Karpas-422 (cell line): ENCODE measurements at regions not wholly inside any gene's neighbourhood (a gene's known extent, or its start where the extent isn't known, plus 50 kb on each side); places are given as distances from the start of the nearest gene placed in this dataset.

ENCODE experiments used
- DNase-seq: peaks from one replicate; pipeline ENCODE4 v3.0.0-alpha.2; 2015
- H2AFZ ChIP-seq: fragments of 200-600 bp; sonication (generic); 2 replicates; pipeline ENCODE4 v1.6.1; 2014; ENCODE audit warnings: antibody characterized with exemption, low read length, mixed read lengths
- H3K27ac ChIP-seq: fragments of 200-600 bp; sonication (generic); 2 replicates; pipeline ENCODE4 v1.5.1; 2014; ENCODE audit warnings: mild to moderate bottlenecking, low read length, moderate library complexity
- H3K27me3 ChIP-seq: fragments of 200-600 bp; sonication (generic); 2 replicates; pipeline ENCODE4 v1.6.1; 2014; ENCODE audit warnings: low read length, mixed read lengths
- H3K36me3 ChIP-seq: fragments of 200-600 bp; sonication (generic); 2 replicates; pipeline ENCODE4 v1.6.1; 2014; ENCODE audit warnings: low read length, mixed read lengths; ENCODE audit not compliant: insufficient read depth
- H3K4me1 ChIP-seq: fragments of 200-600 bp; sonication (generic); 2 replicates; pipeline ENCODE4 v1.6.1; 2014; ENCODE audit warnings: mild to moderate bottlenecking, low read length, mixed read lengths
- H3K4me2 ChIP-seq: fragments of 200-600 bp; sonication (generic); 2 replicates; pipeline ENCODE4 v1.6.1; 2014; ENCODE audit warnings: low read length, low read depth, mild to moderate bottlenecking; ENCODE audit not compliant: poor library complexity, severe bottlenecking
- H3K4me3 ChIP-seq: fragments of 200-600 bp; sonication (generic); 2 replicates; pipeline ENCODE4 v1.5.1; 2014; ENCODE audit warnings: mild to moderate bottlenecking, antibody characterized with exemption, low read length, mixed read lengths
- H3K79me2 ChIP-seq: fragments of 200-600 bp; sonication (generic); 2 replicates; pipeline ENCODE4 v1.6.1; 2014; ENCODE audit warnings: mild to moderate bottlenecking, low read length, mixed read lengths
- H3K9ac ChIP-seq: fragments of 200-600 bp; sonication (generic); 2 replicates; pipeline ENCODE4 v1.6.0; 2014; ENCODE audit warnings: low read length
- H3K9me2 ChIP-seq: fragments of 200-600 bp; sonication (generic), shearing (Covaris generic); replicated peaks from 2 replicates; pipeline ENCODE4 v1.6.0; 2014; ENCODE audit warnings: mild to moderate bottlenecking, low read length, moderate library complexity; ENCODE audit not compliant: insufficient read depth
- H3K9me3 ChIP-seq: fragments of 300-700, 200-600 bp; sonication (generic); 2 replicates; pipeline ENCODE4 v1.6.1; 2014; ENCODE audit warnings: low read length, mixed read lengths
- H4K20me1 ChIP-seq: fragments of 200-600 bp; sonication (generic); 2 replicates; pipeline ENCODE4 v1.6.1; 2014; ENCODE audit warnings: mild to moderate bottlenecking, antibody characterized with exemption, low read length, low read depth; ENCODE audit not compliant: insufficient read depth

GRCh38 chr10:75347186-75347585 lies 54.4 kb downstream of the ZNF503 start:
- no peak overlapping the region for H2AFZ ChIP-seq
- H3K4me3 ChIP-seq, result no peak overlapping the region
- H3K27me3 ChIP-seq, result peaks cover 3% of the 10 kb centered on the region; the same call in 1 of the 2 replicates
- H3K4me2 ChIP-seq, result no peak overlapping the region
- no peak overlapping the region for H3K9ac ChIP-seq
- no peaks in the 10 kb centered on the region for H3K4me1 ChIP-seq
- no peak overlapping the region for H3K27ac ChIP-seq
- no peaks in the 10 kb centered on the region for H3K36me3 ChIP-seq
- H3K79me2 ChIP-seq, result no peaks in the 10 kb centered on the region
- DNase-seq, result no peak
- no peaks in the 10 kb centered on the region for H3K9me3 ChIP-seq
- H3K9me2 ChIP-seq, result no peaks in the 10 kb centered on the region
- no peaks in the 10 kb centered on the region for H4K20me1 ChIP-seq

GRCh38 chr10:75345738-75346137 lies 55.8 kb downstream of the ZNF503 start:
- Histone ChIP-seq H3K36me3 (no peaks in the 10 kb centered on the region), H3K4me3 (no peak overlapping the region), H3K9ac (no peak overlapping the region), H3K4me2 (no peak overlapping the region), H4K20me1 (no peaks in the 10 kb centered on the region), H3K4me1 (no peaks in the 10 kb centered on the region), H3K9me2 (no peaks in the 10 kb centered on the region), H3K27me3 (peaks cover 3% of the 10 kb centered on the region; the same call in 1 of the 2 replicates), H2AFZ (no peak overlapping the region), H3K79me2 (no peaks in the 10 kb centered on the region), H3K9me3 (no peaks in the 10 kb centered on the region), H3K27ac (no peak overlapping the region)
- DNase-seq, result no peak

GRCh38 chr10:75344170-75344569 lies 57.4 kb downstream of the ZNF503 start:
- Histone ChIP-seq H4K20me1 (no peaks in the 10 kb centered on the region), H3K4me1 (no peaks in the 10 kb centered on the region), H2AFZ (no peak overlapping the region), H3K36me3 (no peaks in the 10 kb centered on the region), H3K9ac (no peak overlapping the region), H3K9me3 (no peaks in the 10 kb centered on the region), H3K79me2 (no peaks in the 10 kb centered on the region), H3K27me3 (peaks cover 3% of the 10 kb centered on the region; the same call in 1 of the 2 replicates), H3K4me3 (no peak overlapping the region), H3K4me2 (no peak overlapping the region), H3K9me2 (no peaks in the 10 kb centered on the region), H3K27ac (no peak overlapping the region)
- no peak for DNase-seq

GRCh38 chr10:75342397-75342796 lies 59.2 kb downstream of the ZNF503 start:
- no peaks in the 10 kb centered on the region for H3K79me2 ChIP-seq
- DNase-seq, result no peak
- no peaks in the 10 kb centered on the region for H3K9me3 ChIP-seq
- H4K20me1 ChIP-seq, result no peaks in the 10 kb centered on the region
- no peak overlapping the region for H3K27ac ChIP-seq
- H2AFZ ChIP-seq, result no peak overlapping the region
- no peaks in the 10 kb centered on the region for H3K4me1 ChIP-seq
- H3K36me3 ChIP-seq, result no peaks in the 10 kb centered on the region
- no peak overlapping the region for H3K4me2 ChIP-seq
- H3K4me3 ChIP-seq, result no peak overlapping the region
- H3K9me2 ChIP-seq, result no peaks in the 10 kb centered on the region
- H3K27me3 ChIP-seq, result peaks cover 3% of the 10 kb centered on the region; the same call in 1 of the 2 replicates
- no peak overlapping the region for H3K9ac ChIP-seq

GRCh38 chr10:75335983-75336382 lies 65.6 kb downstream of the ZNF503 start:
- Histone ChIP-seq H3K79me2 (no peaks in the 10 kb centered on the region), H3K4me3 (no peak overlapping the region), H3K9me2 (no peaks in the 10 kb centered on the region), H3K27ac (peak overlapping the region; percentile 62), H3K9me3 (no peaks in the 10 kb centered on the region), H3K36me3 (no peaks in the 10 kb centered on the region), H2AFZ (peak overlapping the region; percentile 30; the same call in 1 of the 2 replicates), H3K4me2 (peak overlapping the region; percentile 4), H3K9ac (no peak overlapping the region), H3K4me1 (peaks cover 24% of the 10 kb centered on the region), H3K27me3 (no peaks in the 10 kb centered on the region), H4K20me1 (no peaks in the 10 kb centered on the region)
- peak; percentile 88 for DNase-seq

- Histone ChIP-seq H2AFZ (peak overlapping the region; percentile 30; the same call in 1 of the 2 replicates), H3K9me3 (no peaks in the 10 kb centered on the region), H3K4me3 (no peak overlapping the region), H3K36me3 (no peaks in the 10 kb centered on the region), H3K9ac (no peak overlapping the region), H3K27ac (peak overlapping the region; percentile 62), H3K4me1 (peaks cover 24% of the 10 kb centered on the region), H3K27me3 (no peaks in the 10 kb centered on the region), H4K20me1 (no peaks in the 10 kb centered on the region), H3K79me2 (no peaks in the 10 kb centered on the region), H3K9me2 (no peaks in the 10 kb centered on the region), H3K4me2 (no peak overlapping the region)
- DNase-seq, result no peak
These were observed 66.4 kb downstream of the ZNF503 start for GRCh38 chr10:75335191-75335590.

DNA sequence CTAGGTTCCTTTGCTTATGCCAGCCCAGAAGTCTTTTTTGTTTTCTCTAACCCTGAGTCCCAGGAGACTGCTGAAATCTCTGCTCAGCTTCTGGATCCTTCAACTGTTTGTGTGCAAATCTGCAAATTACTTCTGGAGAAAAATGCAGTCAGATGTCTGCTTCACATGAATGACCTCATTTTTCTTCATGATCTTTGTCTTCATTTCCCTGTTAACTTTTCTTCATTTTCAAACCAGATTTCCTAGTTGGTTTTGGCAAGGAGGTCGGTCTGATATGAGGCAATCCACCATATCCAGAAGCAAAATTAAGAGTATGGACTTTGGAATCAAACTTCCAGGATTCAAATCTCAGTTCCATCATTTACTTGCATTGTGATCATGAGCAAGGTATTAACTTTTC lies 66.8 kb downstream of the ZNF503 start:
- Histone ChIP-seq H3K4me2 (no peak overlapping the region), H3K4me3 (no peak overlapping the region), H3K27ac (no peak overlapping the region), H4K20me1 (no peaks in the 10 kb centered on the region), H3K27me3 (no peaks in the 10 kb centered on the region), H3K9me2 (no peaks in the 10 kb centered on the region), H3K36me3 (no peaks in the 10 kb centered on the region), H2AFZ (no peak overlapping the region), H3K9me3 (no peaks in the 10 kb centered on the region), H3K4me1 (peaks cover 24% of the 10 kb centered on the region), H3K9ac (no peak overlapping the region), H3K79me2 (no peaks in the 10 kb centered on the region)
- DNase-seq, result no peak

- no peak overlapping the region for H3K27ac ChIP-seq
- no peak for DNase-seq
- no peaks in the 10 kb centered on the region for H3K27me3 ChIP-seq
- no peaks in the 10 kb centered on the region for H3K9me3 ChIP-seq
- H3K9me2 ChIP-seq, result no peaks in the 10 kb centered on the region
- H4K20me1 ChIP-seq, result no peaks in the 10 kb centered on the region
- H3K4me2 ChIP-seq, result no peak overlapping the region
- no peak overlapping the region for H3K9ac ChIP-seq
- H3K79me2 ChIP-seq, result no peaks in the 10 kb centered on the region
- H3K4me3 ChIP-seq, result no peak overlapping the region
- H3K36me3 ChIP-seq, result no peaks in the 10 kb centered on the region
- H3K4me1 ChIP-seq, result peaks cover 24% of the 10 kb centered on the region
- H2AFZ ChIP-seq, result no peak overlapping the region
These were observed 69.5 kb downstream of the ZNF503 start for GRCh38 chr10:75332081-75332480.

DNA sequence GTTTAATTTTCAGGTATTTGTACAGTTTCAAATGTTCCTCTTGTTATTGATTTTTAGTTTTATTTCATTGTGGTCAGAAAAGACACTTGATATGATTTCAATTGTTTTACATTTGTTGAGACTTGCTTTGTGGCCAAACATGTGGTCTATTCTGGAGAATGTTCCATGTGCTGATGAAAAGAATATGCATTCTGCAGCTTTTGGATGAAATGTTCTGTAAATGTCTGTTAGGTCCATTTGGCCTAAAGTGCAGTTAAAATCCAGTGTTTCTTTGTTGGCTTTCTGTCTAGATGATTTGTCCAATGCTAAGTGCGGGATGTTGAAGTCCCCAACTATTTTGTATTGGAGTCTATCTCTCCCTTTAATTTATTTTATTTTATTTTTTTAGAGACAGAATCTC lies 70.5 kb downstream of the ZNF503 start:
- H3K79me2 ChIP-seq, result no peaks in the 10 kb centered on the region
- H3K9me3 ChIP-seq, result no peaks in the 10 kb centered on the region
- no peak overlapping the region for H3K4me3 ChIP-seq
- peaks cover 17% of the 10 kb centered on the region for H3K4me1 ChIP-seq
- H4K20me1 ChIP-seq, result no peaks in the 10 kb centered on the region
- H2AFZ ChIP-seq, result no peak overlapping the region
- no peaks in the 10 kb centered on the region for H3K27me3 ChIP-seq
- H3K27ac ChIP-seq, result no peak overlapping the region
- no peaks in the 10 kb centered on the region for H3K36me3 ChIP-seq
- no peak overlapping the region for H3K4me2 ChIP-seq
- no peak for DNase-seq
- no peaks in the 10 kb centered on the region for H3K9me2 ChIP-seq
- H3K9ac ChIP-seq, result no peak overlapping the region
